Mesodermal cell (in vitro differentiated cells): ENCODE measurements at regions not wholly inside any gene's neighbourhood (a gene's known extent, or its start where the extent isn't known, plus 50 kb on each side); places are given as distances from the start of the nearest gene placed in this dataset.

ENCODE experiments used
- H3K27ac ChIP-seq: 2 replicates; pipeline ENCODE4 v1.7.0; 2013; ENCODE audit warnings: mild to moderate bottlenecking, low read depth, low read length, moderate library complexity; ENCODE audit not compliant: severe bottlenecking
- H3K36me3 ChIP-seq: 2 replicates; pipeline ENCODE4 v1.7.1; 2013; ENCODE audit warnings: mild to moderate bottlenecking, low read length, moderate library complexity; ENCODE audit not compliant: control insufficient read depth, insufficient read depth
- H3K4me1 ChIP-seq: one replicate; pipeline ENCODE4 v1.7.1; 2013; ENCODE audit warnings: mild to moderate bottlenecking, low read length; ENCODE audit not compliant: insufficient read depth, control insufficient read depth, poor library complexity, severe bottlenecking
- H3K4me3 ChIP-seq: 2 replicates; pipeline ENCODE4 v1.7.0; 2013; ENCODE audit warnings: low read length, control low read depth, mild to moderate bottlenecking; ENCODE audit not compliant: insufficient read depth, poor library complexity, severe bottlenecking; ENCODE audit errors: extremely low read depth
- H3K9me3 ChIP-seq: 2 replicates; pipeline ENCODE4 v1.7.1; 2013; ENCODE audit warnings: mild to moderate bottlenecking, low read length, moderate library complexity; ENCODE audit not compliant: control insufficient read depth
- WGBS, 2 experiments: methylation state at CpG; one replicate each; pipeline ENCODE4 v1.1.5; 2013; ENCODE audit warnings: missing lambda C conversion rate in 2 of 2; ENCODE audit not compliant: insufficient coverage in 2 of 2; 5-methylcytosine and 5-hydroxymethylcytosine counted together

- H3K4me1 ChIP-seq, result peaks cover 75% of the 10 kb centered on the region
- 86 to 92% methylated on average over 6 of the region's 11 CpGs for WGBS, 2 experiments
- peak overlapping the region; percentile 69 for H3K27ac ChIP-seq
- peaks cover 20% of the 10 kb centered on the region for H3K36me3 ChIP-seq
- H3K9me3 ChIP-seq, result no peaks in the 10 kb centered on the region
- no peak overlapping the region for H3K4me3 ChIP-seq
Measured at GRCh38 chr17:77426676-77427386, 286.1 kb downstream of the SEC14L1 start.

- H3K36me3 ChIP-seq, result peaks cover 15% of the 10 kb centered on the region
- H3K4me1 ChIP-seq, result peaks cover 74% of the 10 kb centered on the region
- H3K27ac ChIP-seq, result peak overlapping the region; percentile 69
- H3K4me3 ChIP-seq, result no peak overlapping the region
- H3K9me3 ChIP-seq, result no peaks in the 10 kb centered on the region
- 88 to 89% methylated on average over 13 to 14 of the region's 14 CpGs for WGBS, 2 experiments
Measured at GRCh38 chr17:77427391-77427991, 286.7 kb downstream of the SEC14L1 start.

GRCh38 chr17:77428020-77428748, 287.4 kb downstream of the SEC14L1 start:
- H3K9me3 ChIP-seq, result no peaks in the 10 kb centered on the region
- peaks cover 14% of the 10 kb centered on the region for H3K36me3 ChIP-seq
- 95% methylated on average over 13 of the region's 13 CpGs for WGBS, 2 experiments
- no peak overlapping the region for H3K4me3 ChIP-seq
- H3K27ac ChIP-seq, result no peak overlapping the region
- peaks cover 74% of the 10 kb centered on the region for H3K4me1 ChIP-seq

GRCh38 chr17:77428749-77429368, 288.1 kb downstream of the SEC14L1 start:
- Histone ChIP-seq H3K27ac (peak overlapping the region; percentile 66), H3K4me1 (peaks cover 74% of the 10 kb centered on the region), H3K4me3 (no peak overlapping the region), H3K36me3 (peaks cover 11% of the 10 kb centered on the region), H3K9me3 (no peaks in the 10 kb centered on the region)
- WGBS, 2 experiments, result 87 to 90% methylated on average over 15 to 16 of the region's 16 CpGs

- 80 to 82% methylated on average over 6 to 14 of the region's 14 CpGs for WGBS, 2 experiments
- H3K4me1 ChIP-seq, result peaks cover 74% of the 10 kb centered on the region
- no peaks in the 10 kb centered on the region for H3K9me3 ChIP-seq
- no peak overlapping the region for H3K4me3 ChIP-seq
- H3K36me3 ChIP-seq, result peaks cover 5% of the 10 kb centered on the region
- H3K27ac ChIP-seq, result peak overlapping the region; percentile 66
Measured at GRCh38 chr17:77429369-77429968, 288.7 kb downstream of the SEC14L1 start.

GRCh38 chr17:77429969-77430752, 289.4 kb downstream of the SEC14L1 start:
- 31 to 55% methylated on average over 10 to 15 of the region's 16 CpGs for WGBS, 2 experiments
- H3K9me3 ChIP-seq, result no peaks in the 10 kb centered on the region
- H3K4me3 ChIP-seq, result no peak overlapping the region
- peaks cover 77% of the 10 kb centered on the region for H3K4me1 ChIP-seq
- H3K27ac ChIP-seq, result peak overlapping the region; percentile 91
- H3K36me3 ChIP-seq, result peaks cover 5% of the 10 kb centered on the region

GRCh38 chr17:77432034-77432661, 291.4 kb downstream of the SEC14L1 start:
- peaks cover 77% of the 10 kb centered on the region for H3K4me1 ChIP-seq
- peak overlapping the region; percentile 64 for H3K27ac ChIP-seq
- WGBS, 2 experiments, result 66 to 79% methylated on average over 9 to 15 of the region's 16 CpGs
- H3K9me3 ChIP-seq, result no peaks in the 10 kb centered on the region
- no peak overlapping the region for H3K4me3 ChIP-seq
- peaks cover 2% of the 10 kb centered on the region for H3K36me3 ChIP-seq

GRCh38 chr17:77432742-77433141, 292.0 kb downstream of the SEC14L1 start:
- Histone ChIP-seq H3K4me3 (no peak overlapping the region), H3K36me3 (peaks cover 4% of the 10 kb centered on the region), H3K4me1 (peaks cover 77% of the 10 kb centered on the region), H3K9me3 (no peaks in the 10 kb centered on the region), H3K27ac (peak overlapping the region; percentile 64)
- WGBS, 2 experiments, result 16 to 37% methylated on average over 7 to 9 of the region's 10 CpGs

- WGBS, 2 experiments, result 69 to 74% methylated on average over 8 to 14 of the region's 27 CpGs
- H3K36me3 ChIP-seq, result peaks cover 10% of the 10 kb centered on the region
- no peak overlapping the region for H3K4me3 ChIP-seq
- H3K4me1 ChIP-seq, result peaks cover 79% of the 10 kb centered on the region
- H3K27ac ChIP-seq, result peak overlapping the region; percentile 64
- no peaks in the 10 kb centered on the region for H3K9me3 ChIP-seq
Measured at GRCh38 chr17:77433385-77434135, 292.8 kb downstream of the SEC14L1 start.
